ENCODE measurements at regions not wholly inside any gene's neighbourhood (a gene's known extent, or its start where the extent isn't known, plus 50 kb on each side); places are given as distances from the start of the nearest gene placed in this dataset.

- no peak for DNase-seq
- H3K36me3 ChIP-seq = no peaks in the 10 kb centered on the region
- no peaks in the 10 kb centered on the region for H3K4me1 ChIP-seq
- H3K9me3 ChIP-seq = no peaks in the 10 kb centered on the region
- intact Hi-C loops (cut with DNase I) = no loop called here
- no peak overlapping the region for H3K4me3 ChIP-seq
- no peak overlapping the region for H3K27ac ChIP-seq
- no peak for ATAC-seq
- H3K27me3 ChIP-seq = peaks cover 0 to 6% (median 0%) of the 10 kb centered on the region in 7 donors
- no peak for TF ChIP-seq CTCF (IDR thresholded peaks at IDR 0.05)
- WGBS, 2 donors = 74 to 80% methylated on average over 3 of the region's 3 CpGs
These were observed 52.8 kb upstream of the NTRK3 start for GRCh38 chr15:88309363-88309762.

GRCh38 chr15:88307344-88307743 lies 50.8 kb upstream of the NTRK3 start:
- WGBS, 2 donors = 79 to 81% methylated on average over 2 of the region's 2 CpGs
- ATAC-seq = no peak

More at GRCh38 chr15:88307344-88307743, 50.8 kb upstream of the NTRK3 start:
- Histone ChIP-seq H3K4me1 (no peaks in the 10 kb centered on the region), H3K4me3 (no peak overlapping the region), H3K27ac (no peak overlapping the region), H3K36me3 (no peaks in the 10 kb centered on the region), H3K9me3 (no peaks in the 10 kb centered on the region), H3K27me3 (peaks cover 0 to 15% (median 4%) of the 10 kb centered on the region in 7 donors)
- intact Hi-C loops (cut with DNase I) = no loop called here
- no peak for TF ChIP-seq CTCF (IDR thresholded peaks at IDR 0.05)
- DNase-seq = no peak

Measured in heart right ventricle (tissue), 16 donors.